Endodermal cell (in vitro differentiated cells): ENCODE measurements at regions not wholly inside any gene's neighbourhood (a gene's known extent, or its start where the extent isn't known, plus 50 kb on each side); places are given as distances from the start of the nearest gene placed in this dataset.

Experiments
- DNase-seq: peaks from one replicate; pipeline ENCODE4 v3.0.0-alpha.2; 2017
- H3K27ac ChIP-seq: 2 replicates; pipeline ENCODE4 v1.5.1; 2013; ENCODE audit warnings: mild to moderate bottlenecking, low read depth, low read length, moderate library complexity
- H3K27me3 ChIP-seq: 2 replicates; pipeline ENCODE4 v1.6.1; 2013; ENCODE audit warnings: mild to moderate bottlenecking, low read length, moderate library complexity; ENCODE audit not compliant: insufficient read depth, control insufficient read depth, poor library complexity, severe bottlenecking
- H3K36me3 ChIP-seq: 2 replicates; pipeline ENCODE4 v1.7.0; 2013; ENCODE audit warnings: mild to moderate bottlenecking, low read length, moderate library complexity; ENCODE audit not compliant: control insufficient read depth, insufficient read depth
- H3K4me1 ChIP-seq: one replicate; pipeline ENCODE4 v1.7.0; 2013; ENCODE audit warnings: low read length; ENCODE audit not compliant: control insufficient read depth, insufficient read depth
- H3K4me3 ChIP-seq: 2 replicates; pipeline ENCODE4 v1.5.1; 2013; ENCODE audit warnings: mild to moderate bottlenecking, low read length, moderate library complexity
- H3K9ac ChIP-seq: 2 replicates; pipeline ENCODE4 v1.6.1; 2013; ENCODE audit warnings: mild to moderate bottlenecking, low read length, moderate library complexity; ENCODE audit not compliant: poor library complexity, severe bottlenecking; ENCODE audit errors: extremely low read depth
- H3K9me3 ChIP-seq: 2 replicates; pipeline ENCODE4 v1.6.1; 2013; ENCODE audit warnings: mild to moderate bottlenecking, low read length, moderate library complexity; ENCODE audit not compliant: control insufficient read depth
- H3K27ac Mint-ChIP-seq: 2 replicates; pipeline ENCODE4 v1.8.0; 2020; ENCODE audit warnings: mixed read lengths
- H3K27me3 Mint-ChIP-seq: 2 replicates; pipeline ENCODE4 v1.8.0; 2021; ENCODE audit warnings: mild to moderate bottlenecking, mixed read lengths; ENCODE audit not compliant: insufficient read depth
- H3K36me3 Mint-ChIP-seq: 2 replicates; pipeline ENCODE4 v1.8.0; 2020; ENCODE audit warnings: low read depth, mixed read lengths
- H3K4me1 Mint-ChIP-seq: 2 replicates; pipeline ENCODE4 v1.8.0; 2020; ENCODE audit warnings: mixed read lengths
- H3K4me3 Mint-ChIP-seq: 2 replicates; pipeline ENCODE4 v1.8.0; 2020; ENCODE audit warnings: mild to moderate bottlenecking, moderate library complexity, mixed read lengths
- H3K9me3 Mint-ChIP-seq: 2 replicates; pipeline ENCODE4 v1.8.0; 2020; ENCODE audit warnings: mild to moderate bottlenecking, mixed read lengths
- CTCF ChIP-seq: fragments of 200-600 bp; sonication (generic); conservative IDR thresholded peaks from 2 replicates; pipeline ENCODE4 v1.5.0; 2021; ENCODE audit warnings: antibody characterized with exemption, mild to moderate bottlenecking
- WGBS, 2 experiments: methylation state at CpG; one replicate each; pipeline versions ENCODE4 v1.1.5 to v1.1.7; 2013; ENCODE audit warnings: missing lambda C conversion rate in 2 of 2, mixed read lengths in 1 of 2; ENCODE audit not compliant: insufficient coverage in 1 of 2, insufficient read length in 1 of 2; 5-methylcytosine and 5-hydroxymethylcytosine counted together

- Histone ChIP-seq H3K9me3 (no peaks in the 10 kb centered on the region), H3K27me3 (no peaks in the 10 kb centered on the region), H3K9ac (no peak overlapping the region), H3K4me1 (no peaks in the 10 kb centered on the region), H3K4me3 (no peak overlapping the region), H3K36me3 (no peaks in the 10 kb centered on the region), H3K27ac (no peak overlapping the region)
- 86 to 87% methylated on average over 9 to 13 of the region's 13 CpGs for WGBS, 2 experiments
- no peak for DNase-seq
- Mint-ChIP-seq H3K27ac (no peak overlapping the region), H3K4me3 (no peak overlapping the region), H3K27me3 (no peaks in the 10 kb centered on the region), H3K4me1 (peaks cover 9% of the 10 kb centered on the region), H3K36me3 (no peaks in the 10 kb centered on the region), H3K9me3 (peaks cover under 1% of the 10 kb centered on the region)
- TF ChIP-seq CTCF = no peak
Observed at GRCh38 chr10:3911713-3912442, 126.9 kb upstream of the KLF6 start.

- no peak overlapping the region for H3K27ac Mint-ChIP-seq
- H3K36me3 Mint-ChIP-seq = no peaks in the 10 kb centered on the region
- no peaks in the 10 kb centered on the region for H3K9me3 Mint-ChIP-seq
- peaks cover 9% of the 10 kb centered on the region for H3K4me1 Mint-ChIP-seq
- WGBS, 2 experiments = 94 to 96% methylated on average over 5 to 6 of the region's 6 CpGs
- no peak overlapping the region for H3K4me3 ChIP-seq
- no peak for TF ChIP-seq CTCF
- no peaks in the 10 kb centered on the region for H3K4me1 ChIP-seq
- H3K27ac ChIP-seq = no peak overlapping the region
- no peaks in the 10 kb centered on the region for H3K27me3 Mint-ChIP-seq
- no peaks in the 10 kb centered on the region for H3K27me3 ChIP-seq
- H3K4me3 Mint-ChIP-seq = no peak overlapping the region
- no peaks in the 10 kb centered on the region for H3K36me3 ChIP-seq
- H3K9me3 ChIP-seq = peaks cover 6% of the 10 kb centered on the region
- H3K9ac ChIP-seq = no peak overlapping the region
- DNase-seq = no peak
Observed at GRCh38 chr10:3911241-3911640, 126.2 kb upstream of the KLF6 start.

GRCh38 chr10:3909339-3909738 is 124.3 kb upstream of the KLF6 start:
- H3K9ac ChIP-seq = no peak overlapping the region
- H3K4me1 ChIP-seq = no peaks in the 10 kb centered on the region
- Mint-ChIP-seq H3K4me3 (no peak overlapping the region), H3K9me3 (peaks cover 9% of the 10 kb centered on the region), H3K27ac (no peak overlapping the region), H3K4me1 (peaks cover 15% of the 10 kb centered on the region), H3K36me3 (peaks cover 5% of the 10 kb centered on the region), H3K27me3 (no peaks in the 10 kb centered on the region)
- H3K4me3 ChIP-seq = no peak overlapping the region
- WGBS, 2 experiments = 95 to 96% methylated on average over 10 to 14 of the region's 14 CpGs
- TF ChIP-seq CTCF = no peak
- H3K36me3 ChIP-seq = no peaks in the 10 kb centered on the region
- peaks cover 14% of the 10 kb centered on the region for H3K9me3 ChIP-seq
- H3K27me3 ChIP-seq = no peaks in the 10 kb centered on the region
- H3K27ac ChIP-seq = no peak overlapping the region
- DNase-seq = no peak
